ENCODE measurements at regions not wholly inside any gene's neighbourhood (a gene's known extent, or its start where the extent isn't known, plus 50 kb on each side); places are given as distances from the start of the nearest gene placed in this dataset.
"Not testable (repeated sequence)": the region's sequence is repeated elsewhere in the genome, so short reads cannot be mapped to it uniquely, and the experiment has no call there.

DNA sequence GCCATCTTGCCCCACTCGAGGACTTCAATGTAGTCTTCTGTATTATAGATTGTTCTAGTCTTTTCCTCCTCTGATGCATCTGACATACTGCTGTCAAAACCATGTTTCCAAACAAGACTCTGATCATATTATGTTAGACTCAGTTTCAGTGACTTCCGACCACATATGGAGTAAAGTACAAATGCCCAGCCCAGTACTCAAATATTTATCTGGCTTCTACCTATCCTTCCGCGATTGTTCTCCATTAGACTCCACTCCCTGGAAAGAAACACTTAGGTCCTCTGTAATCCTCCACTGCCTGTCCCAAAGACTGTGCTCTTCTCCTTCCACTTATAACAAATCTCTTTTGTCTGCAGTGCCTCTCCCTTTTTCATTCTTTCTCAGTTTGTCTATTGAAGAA is 439.5 kb downstream of the EFNB2 start:
- Histone ChIP-seq H2AFZ (ENCODE audit: low read length) (no peak overlapping the region), H3K27ac (ENCODE audit: low read length) (no peak overlapping the region), H3K4me2 (ENCODE audit: low read depth, low read length, poor library complexity, severe bottlenecking) (no peak overlapping the region), H3K9me3 (ENCODE audit: low read length) (no peaks in the 10 kb centered on the region; the same call in none of the 2 replicates), H3K79me2 (ENCODE audit: low read length) (no peaks in the 10 kb centered on the region), H3K4me1 (ENCODE audit: low read length) (no peaks in the 10 kb centered on the region), H3K9me2 (replicated peaks; ENCODE audit: insufficient read depth, low read length) (no peaks in the 10 kb centered on the region), H3K4me3 (ENCODE audit: low read length) (no peak overlapping the region), H3K27me3 (ENCODE audit: low read length) (no peaks in the 10 kb centered on the region), H4K20me1 (ENCODE audit: insufficient read depth, low read depth, low read length) (no peaks in the 10 kb centered on the region), H3K9ac (ENCODE audit: low read length) (no peak overlapping the region), H3K36me3 (ENCODE audit: insufficient read depth, low read length) (no peaks in the 10 kb centered on the region)
- no peak for DNase-seq

DNA sequence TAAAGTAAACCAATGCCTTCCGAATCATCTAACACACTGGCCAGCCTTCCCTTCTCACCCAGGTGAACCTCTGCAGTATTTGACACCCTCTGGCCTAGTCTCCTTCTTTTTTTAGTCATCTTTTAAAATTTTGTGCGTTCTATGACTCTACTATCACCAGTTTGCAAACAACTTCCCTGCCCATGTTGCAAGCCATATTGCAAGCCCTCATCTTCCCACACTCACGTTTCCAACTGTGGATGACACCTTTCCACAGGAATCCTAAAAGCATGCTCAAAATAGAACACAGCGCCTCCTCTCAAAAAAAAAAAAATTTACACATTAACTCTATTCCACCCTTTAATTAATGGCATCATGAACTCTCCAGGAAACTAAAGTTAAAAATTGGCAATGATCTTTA is 440.1 kb downstream of the EFNB2 start:
- Histone ChIP-seq H4K20me1 (ENCODE audit: insufficient read depth, low read depth, low read length) (no peaks in the 10 kb centered on the region), H2AFZ (ENCODE audit: low read length) (no peak overlapping the region), H3K4me3 (ENCODE audit: low read length) (no peak overlapping the region), H3K79me2 (ENCODE audit: low read length) (no peaks in the 10 kb centered on the region), H3K4me2 (ENCODE audit: low read depth, low read length, poor library complexity, severe bottlenecking) (no peak overlapping the region), H3K36me3 (ENCODE audit: insufficient read depth, low read length) (no peaks in the 10 kb centered on the region), H3K27me3 (ENCODE audit: low read length) (no peaks in the 10 kb centered on the region), H3K9ac (ENCODE audit: low read length) (no peak overlapping the region), H3K27ac (ENCODE audit: low read length) (no peak overlapping the region), H3K9me2 (replicated peaks; ENCODE audit: insufficient read depth, low read length) (no peaks in the 10 kb centered on the region), H3K4me1 (ENCODE audit: low read length) (no peaks in the 10 kb centered on the region), H3K9me3 (ENCODE audit: low read length) (no peaks in the 10 kb centered on the region; the same call in none of the 2 replicates)
- no peak for DNase-seq

DNA sequence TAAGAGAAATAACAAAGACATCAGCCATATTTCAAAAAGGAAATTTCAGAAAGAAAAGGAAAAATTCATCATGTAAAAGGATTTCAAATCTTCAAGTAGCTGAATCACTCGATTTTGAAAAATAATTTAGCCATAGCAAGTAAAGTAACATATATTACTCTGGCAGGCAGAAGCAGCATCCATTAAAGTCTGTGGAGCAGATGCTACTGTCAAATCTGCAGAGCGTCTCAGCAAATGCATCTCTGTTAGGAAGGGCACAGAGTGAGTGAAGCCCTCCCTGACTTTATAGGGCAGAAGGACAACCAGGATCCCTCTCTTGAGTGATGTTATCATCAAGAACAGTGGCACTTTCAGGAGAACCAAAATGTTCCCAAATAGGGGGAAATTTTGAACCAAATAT is 445.5 kb downstream of the EFNB2 start:
- no peaks in the 10 kb centered on the region for H4K20me1 ChIP-seq (ENCODE audit: insufficient read depth, low read depth, low read length)
- no peaks in the 10 kb centered on the region for H3K27me3 ChIP-seq (ENCODE audit: low read length)
- no peak for DNase-seq
- H3K36me3 ChIP-seq (ENCODE audit: insufficient read depth, low read length) = no peaks in the 10 kb centered on the region
- no peak overlapping the region for H2AFZ ChIP-seq (ENCODE audit: low read length)
- H3K4me2 ChIP-seq (ENCODE audit: low read depth, low read length, poor library complexity, severe bottlenecking) = no peak overlapping the region
- H3K4me1 ChIP-seq (ENCODE audit: low read length) = no peaks in the 10 kb centered on the region
- H3K79me2 ChIP-seq (ENCODE audit: low read length) = no peaks in the 10 kb centered on the region
- no peak overlapping the region for H3K4me3 ChIP-seq (ENCODE audit: low read length)
- no peak overlapping the region for H3K27ac ChIP-seq (ENCODE audit: low read length)
- no peaks in the 10 kb centered on the region; the same call in 1 of the 2 replicates for H3K9me3 ChIP-seq (ENCODE audit: low read length)
- no peaks in the 10 kb centered on the region for H3K9me2 ChIP-seq (replicated peaks; ENCODE audit: insufficient read depth, low read length)
- no peak overlapping the region for H3K9ac ChIP-seq (ENCODE audit: low read length)

DNA sequence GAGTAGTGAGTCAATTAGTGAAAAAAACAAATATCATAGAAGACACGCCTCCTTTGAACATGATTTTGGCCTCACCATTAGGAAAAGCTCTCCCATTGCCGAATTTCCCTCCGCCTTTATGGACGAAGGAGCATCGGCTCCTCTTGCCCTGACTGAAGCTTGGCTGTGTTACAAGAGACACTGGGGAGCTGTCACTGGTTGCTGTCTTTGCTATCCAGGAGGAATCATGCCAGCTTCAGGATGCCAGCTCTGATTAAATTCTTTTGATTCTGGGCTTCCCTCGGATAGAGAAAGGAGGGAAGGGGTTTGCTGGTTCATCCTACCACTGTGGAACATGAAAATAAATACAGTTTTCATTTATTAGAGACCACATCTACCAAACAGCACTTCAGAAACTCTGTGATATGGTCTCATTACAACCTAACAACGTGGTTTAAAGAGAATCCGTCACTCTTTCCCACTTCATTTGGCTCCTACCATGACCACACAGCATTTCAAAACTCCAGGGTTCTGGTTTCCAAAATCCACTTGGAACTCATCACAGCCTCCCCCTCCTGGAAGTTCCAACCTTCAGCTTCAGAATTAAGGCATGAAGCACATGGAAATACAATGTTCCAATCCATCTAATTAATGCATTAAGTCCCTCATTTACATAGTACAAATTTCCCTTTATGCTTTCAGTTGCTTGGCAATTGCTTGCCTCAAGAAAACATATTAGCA is 446.0 kb downstream of the EFNB2 start:
- Histone ChIP-seq H4K20me1 (ENCODE audit: insufficient read depth, low read depth, low read length) (no peaks in the 10 kb centered on the region), H3K79me2 (ENCODE audit: low read length) (no peaks in the 10 kb centered on the region), H3K9ac (ENCODE audit: low read length) (no peak overlapping the region), H2AFZ (ENCODE audit: low read length) (no peak overlapping the region), H3K27me3 (ENCODE audit: low read length) (no peaks in the 10 kb centered on the region), H3K4me2 (ENCODE audit: low read depth, low read length, poor library complexity, severe bottlenecking) (no peak overlapping the region), H3K36me3 (ENCODE audit: insufficient read depth, low read length) (no peaks in the 10 kb centered on the region), H3K9me2 (replicated peaks; ENCODE audit: insufficient read depth, low read length) (no peaks in the 10 kb centered on the region), H3K9me3 (ENCODE audit: low read length) (no peaks in the 10 kb centered on the region; the same call in 1 of the 2 replicates), H3K4me3 (ENCODE audit: low read length) (no peak overlapping the region), H3K27ac (ENCODE audit: low read length) (no peak overlapping the region), H3K4me1 (ENCODE audit: low read length) (no peaks in the 10 kb centered on the region)
- no peak for DNase-seq

DNA sequence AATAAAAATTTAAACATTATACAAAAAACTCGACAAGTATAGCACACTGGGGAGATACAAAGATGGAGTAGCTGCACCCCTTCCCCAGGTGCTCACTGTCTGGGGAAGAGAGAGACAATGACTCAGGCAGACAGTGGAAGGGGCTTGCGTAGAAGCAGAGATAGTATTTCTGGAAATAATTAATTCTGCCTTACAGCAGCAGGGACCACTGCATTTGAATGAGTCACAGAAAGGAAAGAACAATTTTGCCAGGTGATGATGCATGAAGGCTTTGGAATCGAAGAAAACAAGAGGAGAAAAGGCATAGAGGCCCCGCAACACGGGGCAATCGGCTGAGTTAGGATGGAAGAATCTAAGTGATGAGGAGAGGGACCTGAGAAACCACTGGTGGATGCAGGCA is 447.4 kb downstream of the EFNB2 start:
- H3K79me2 ChIP-seq (ENCODE audit: low read length) = no peaks in the 10 kb centered on the region
- no peak overlapping the region for H2AFZ ChIP-seq (ENCODE audit: low read length)
- no peaks in the 10 kb centered on the region for H3K4me1 ChIP-seq (ENCODE audit: low read length)

GRCh38 chr13:106087201-106087600 is 448.3 kb downstream of the EFNB2 start:
- no peaks in the 10 kb centered on the region for H3K9me3 ChIP-seq (ENCODE audit: low read length)
- H3K4me2 ChIP-seq (ENCODE audit: low read depth, low read length, poor library complexity, severe bottlenecking) = no peak overlapping the region
- no peaks in the 10 kb centered on the region for H3K36me3 ChIP-seq (ENCODE audit: insufficient read depth, low read length)
- no peaks in the 10 kb centered on the region for H3K9me2 ChIP-seq (replicated peaks; ENCODE audit: insufficient read depth, low read length)
- H3K9ac ChIP-seq (ENCODE audit: low read length) = no peak overlapping the region
- H3K4me1 ChIP-seq (ENCODE audit: low read length) = no peaks in the 10 kb centered on the region
- no peak overlapping the region for H2AFZ ChIP-seq (ENCODE audit: low read length)
- H3K79me2 ChIP-seq (ENCODE audit: low read length) = no peaks in the 10 kb centered on the region
- no peak overlapping the region for H3K27ac ChIP-seq (ENCODE audit: low read length)
- no peak for DNase-seq
- H4K20me1 ChIP-seq (ENCODE audit: insufficient read depth, low read depth, low read length) = no peaks in the 10 kb centered on the region
- H3K27me3 ChIP-seq (ENCODE audit: low read length) = no peaks in the 10 kb centered on the region
- no peak overlapping the region for H3K4me3 ChIP-seq (ENCODE audit: low read length)

More for the DNA sequence above, 447.4 kb downstream of the EFNB2 start:
- no peaks in the 10 kb centered on the region; the same call in 1 of the 2 replicates for H3K9me3 ChIP-seq (ENCODE audit: low read length)
- no peak overlapping the region for H3K9ac ChIP-seq (ENCODE audit: low read length)
- no peaks in the 10 kb centered on the region for H4K20me1 ChIP-seq (ENCODE audit: insufficient read depth, low read depth, low read length)
- H3K27me3 ChIP-seq (ENCODE audit: low read length) = no peaks in the 10 kb centered on the region
- no peak overlapping the region for H3K4me2 ChIP-seq (ENCODE audit: low read depth, low read length, poor library complexity, severe bottlenecking)
- H3K27ac ChIP-seq (ENCODE audit: low read length) = no peak overlapping the region
- no peaks in the 10 kb centered on the region for H3K9me2 ChIP-seq (replicated peaks; ENCODE audit: insufficient read depth, low read length)
- DNase-seq = no peak
- no peak overlapping the region for H3K4me3 ChIP-seq (ENCODE audit: low read length)
- H3K36me3 ChIP-seq (ENCODE audit: insufficient read depth, low read length) = no peaks in the 10 kb centered on the region

GRCh38 chr13:106083620-106084350 is 451.7 kb downstream of the EFNB2 start:
- Histone ChIP-seq H3K4me3 (ENCODE audit: low read length) (no peak overlapping the region), H3K79me2 (ENCODE audit: low read length) (no peaks in the 10 kb centered on the region), H2AFZ (ENCODE audit: low read length) (no peak overlapping the region), H3K9me2 (replicated peaks; ENCODE audit: insufficient read depth, low read length) (no peaks in the 10 kb centered on the region), H4K20me1 (ENCODE audit: insufficient read depth, low read depth, low read length) (no peaks in the 10 kb centered on the region), H3K9me3 (ENCODE audit: low read length) (no peaks in the 10 kb centered on the region), H3K4me2 (ENCODE audit: low read depth, low read length, poor library complexity, severe bottlenecking) (no peak overlapping the region), H3K27ac (ENCODE audit: low read length) (no peak overlapping the region), H3K9ac (ENCODE audit: low read length) (no peak overlapping the region), H3K4me1 (ENCODE audit: low read length) (no peaks in the 10 kb centered on the region), H3K27me3 (ENCODE audit: low read length) (no peaks in the 10 kb centered on the region), H3K36me3 (ENCODE audit: insufficient read depth, low read length) (no peaks in the 10 kb centered on the region)
- DNase-seq = no peak

- not testable (repeated sequence) for H3K79me2 ChIP-seq (ENCODE audit: low read length); H3K4me3 ChIP-seq (ENCODE audit: low read length); H3K9me2 ChIP-seq (replicated peaks; ENCODE audit: insufficient read depth, low read length); H3K27ac ChIP-seq (ENCODE audit: low read length); DNase-seq; H2AFZ ChIP-seq (ENCODE audit: low read length); H3K4me2 ChIP-seq (ENCODE audit: low read depth, low read length, poor library complexity, severe bottlenecking); H3K9me3 ChIP-seq (ENCODE audit: low read length); H3K27me3 ChIP-seq (ENCODE audit: low read length); H3K9ac ChIP-seq (ENCODE audit: low read length); H3K4me1 ChIP-seq (ENCODE audit: low read length); H3K36me3 ChIP-seq (ENCODE audit: insufficient read depth, low read length); H4K20me1 ChIP-seq (ENCODE audit: insufficient read depth, low read depth, low read length)
These were observed 454.2 kb downstream of the EFNB2 start for GRCh38 chr13:106081221-106081620.
